GM12878 (cell line): ENCODE measurements at regions not wholly inside any gene's neighbourhood (a gene's known extent, or its start where the extent isn't known, plus 50 kb on each side); places are given as distances from the start of the nearest gene placed in this dataset.

Experiments
- ATAC-seq: fragments of 200-7000 bp; cut with Tn5 transposase; 3 replicates; pipeline ENCODE4 v1.9.1; 2020; ENCODE audit warnings: mild to moderate bottlenecking, moderate library complexity
- BruUV-seq: library from RNA; stranded (reverse); fragments of 400-500 nt; replicated peaks from 2 replicates; lab custom pipeline; 2021; lab: Mats Ljungman, UMichigan
- CTCF ChIA-PET: fragments of 300-600 bp; sonication (Branson Sonifier 250); formaldehyde crosslinking; extraction: SDS; loops from one replicate; lab custom pipeline; 2021; ENCODE audit warnings: inconsistent platforms; lab: Yijun Ruan, JAX
- POLR2A ChIA-PET: fragments of 350-600 bp; formaldehyde crosslinking; extraction: SDS; loops from one replicate; lab custom pipeline; 2021; ENCODE audit warnings: inconsistent platforms; lab: Charles Lee
- RAD21 ChIA-PET: fragments of 300-600 bp; sonication (Branson Sonifier 250); formaldehyde crosslinking; loops from one replicate; lab custom pipeline; 2023; ENCODE audit warnings: antibody characterized with exemption; ENCODE audit not compliant: unreplicated experiment; lab: Charles Lee
- SMC1A ChIA-PET: fragments of 300-600 bp; sonication (Branson Sonifier 250); formaldehyde crosslinking; loops from one replicate; lab custom pipeline; 2023; ENCODE audit not compliant: unreplicated experiment, uncharacterized antibody; lab: Charles Lee
- DNase-seq: peaks from one replicate; pipeline ENCODE4 v3.0.0-alpha.2; 2011; ENCODE audit warnings: low read depth, low spot score
- FAIRE-seq: peaks from 3 replicates; lab custom pipeline; 2011; peaks lifted over from hg19 to GRCh38; lab: Jason Lieb, UNC
- H2AFZ ChIP-seq: 2 replicates; pipeline ENCODE4 v1.6.0; 2011; ENCODE audit warnings: low read depth, low read length, control low read depth; ENCODE audit not compliant: control insufficient read depth
- H3K27ac ChIP-seq: 2 replicates; pipeline ENCODE4 v1.5.1; 2011; ENCODE audit warnings: control low read depth; ENCODE audit not compliant: control insufficient read depth, insufficient read depth
- H3K27me3 ChIP-seq, 2 experiments: replicated peaks in 1 of 2; 2 replicates each; pipeline versions ENCODE4 v1.6.0 to v1.6.1; 2011; ENCODE audit warnings: low read length in 1 of 2; ENCODE audit not compliant: control insufficient read depth in 2 of 2, insufficient read depth in 2 of 2
- H3K36me3 ChIP-seq, 2 experiments: 2 replicates each; pipeline ENCODE4 v1.5.1; 2011; ENCODE audit warnings: low read length in 1 of 2; ENCODE audit not compliant: control insufficient read depth in 2 of 2, insufficient read depth in 2 of 2
- H3K4me1 ChIP-seq: 2 replicates; pipeline ENCODE4 v1.6.1; 2011; ENCODE audit warnings: mild to moderate bottlenecking, low read length, moderate library complexity, mixed read lengths; ENCODE audit not compliant: control insufficient read depth, insufficient read depth
- H3K4me2 ChIP-seq: 2 replicates; pipeline ENCODE4 v1.6.0; 2011; ENCODE audit warnings: control low read depth; ENCODE audit not compliant: control insufficient read depth, insufficient read depth
- H3K4me3 ChIP-seq: fragments of 200-600 bp; sonication (generic); 2 replicates; pipeline ENCODE4 v1.5.1; 2016
- H3K79me2 ChIP-seq: 2 replicates; pipeline ENCODE4 v1.6.0; 2011; ENCODE audit warnings: low read length; ENCODE audit not compliant: control insufficient read depth, insufficient read depth
- H3K9ac ChIP-seq: 2 replicates; pipeline ENCODE4 v1.8.0; 2011; ENCODE audit warnings: low read length, control low read depth, mixed read lengths; ENCODE audit not compliant: control insufficient read depth, insufficient read depth
- H3K9me3 ChIP-seq: replicated peaks from 3 replicates; pipeline ENCODE4 v1.5.1; 2011; ENCODE audit warnings: mild to moderate bottlenecking, low read length; ENCODE audit not compliant: control insufficient read depth, insufficient read depth
- H4K20me1 ChIP-seq: 2 replicates; pipeline ENCODE4 v1.6.0; 2011; ENCODE audit not compliant: control insufficient read depth, insufficient read depth
- BACH1 ChIP-seq: fragments of 450-650 bp; IDR thresholded peaks from 2 replicates; pipeline ENCODE4 v1.6.1; 2017; ENCODE audit warnings: mild to moderate bottlenecking, borderline replicate concordance
- CHD4 ChIP-seq: fragments of 200-600 bp; sonication (generic); IDR thresholded peaks from 2 replicates; pipeline ENCODE4 v1.6.1; 2016; ENCODE audit warnings: mild to moderate bottlenecking
- ELK1 ChIP-seq: IDR thresholded peaks from 2 replicates; pipeline ENCODE4 v1.6.1; 2012; ENCODE audit warnings: low read depth, low read length, improper control_type of control experiment
- IKZF1 ChIP-seq: fragments of 450-650 bp; conservative IDR thresholded peaks from 2 replicates; pipeline ENCODE4 v1.6.1; 2017; ENCODE audit warnings: antibody characterized with exemption, mild to moderate bottlenecking
- KLF5 ChIP-seq: fragments of 450-650 bp; IDR thresholded peaks from 2 replicates; pipeline ENCODE4 v1.6.1; 2014; ENCODE audit warnings: mild to moderate bottlenecking; ENCODE audit not compliant: partially characterized antibody
- NR2C2 ChIP-seq: IDR thresholded peaks from 2 replicates; pipeline ENCODE4 v1.6.1; 2011; ENCODE audit warnings: borderline replicate concordance, low read depth; ENCODE audit not compliant: control insufficient read depth, insufficient read length
- PKNOX1 ChIP-seq: fragments of 450-650 bp; IDR thresholded peaks from 2 replicates; pipeline ENCODE4 v1.6.1; 2016; ENCODE audit warnings: mild to moderate bottlenecking
- PML ChIP-seq: IDR thresholded peaks from 2 replicates; pipeline ENCODE4 v1.6.1; 2012; ENCODE audit warnings: low read length, inconsistent platforms
- POLR2AphosphoS5 ChIP-seq: IDR thresholded peaks from 2 replicates; pipeline ENCODE4 v1.6.1; 2011; ENCODE audit warnings: mild to moderate bottlenecking, low read length, inconsistent platforms
- RBBP5 ChIP-seq: fragments of 200-600 bp; sonication (generic); conservative IDR thresholded peaks from 2 replicates; pipeline ENCODE4 v1.6.1; 2016
- TCF12 ChIP-seq: IDR thresholded peaks from 2 replicates; pipeline ENCODE4 v1.6.1; 2011; ENCODE audit warnings: low read depth, mild to moderate bottlenecking, low read length
- ZNF217 ChIP-seq: fragments of 450-650 bp; IDR thresholded peaks from 2 replicates; pipeline ENCODE4 v1.6.1; 2017; ENCODE audit warnings: antibody characterized with exemption, mild to moderate bottlenecking
- ZNF274 ChIP-seq: IDR thresholded peaks from one replicate; pipeline ENCODE4 v1.8.0; 2011; ENCODE audit not compliant: insufficient read length, insufficient read depth
- in situ Hi-C: fragments of 300-500 bp; cut with MboI; formaldehyde crosslinking; loops from 9 replicates; pipeline ENCODE4 v1.14.3; 2018; ENCODE audit warnings: mixed read lengths
- intact Hi-C: fragments of 100-400 bp; cut with micrococcal nuclease; formaldehyde crosslinking; loops from one replicate; pipeline ENCODE4 v1.14.2; 2022; ENCODE audit not compliant: unreplicated experiment

- no peak for TF ChIP-seq RBBP5
Observed at GRCh38 chr5:27590503-27590902, 552.1 kb upstream of the CDH9 start (continued).

- ATAC-seq (no peak), DNase-seq (no peak), FAIRE-seq (no peak)
- H3K36me3 ChIP-seq = no peaks in the 10 kb centered on the region
- H3K4me2 ChIP-seq = no peak overlapping the region
- ChIA-PET SMC1A (interaction anchor here (0.9 to 1.4 kb wide), 2 partner anchors 13 to 58 kb away, joined by 3 read pairs; no protein-coding TSS in a partner anchor), CTCF (no interaction called here), POLR2A (no interaction called here), RAD21 (no interaction called here)
- intact Hi-C loops = no loop called here
- no peaks in the 10 kb centered on the region for H3K79me2 ChIP-seq
- no peak overlapping the region for H3K9ac ChIP-seq
- BruUV-seq = no TSS peak
- H3K27me3 ChIP-seq = no peaks in the 10 kb centered on the region
- H2AFZ ChIP-seq = no peak overlapping the region
- H3K9me3 ChIP-seq = no peaks in the 10 kb centered on the region
- TF ChIP-seq TCF12 (no peak), ZNF217 (no peak), ELK1 (no peak), KLF5 (no peak), BACH1 (no peak), POLR2AphosphoS5 (no peak), CHD4 (no peak), ZNF274 (no peak), NR2C2 (no peak), RBBP5 (no peak), PKNOX1 (no peak), IKZF1 (no peak), PML (no peak)
- in situ Hi-C loops = no loop called here
- H3K4me3 ChIP-seq = no peak overlapping the region
- H4K20me1 ChIP-seq = no peaks in the 10 kb centered on the region
- H3K27ac ChIP-seq = no peak overlapping the region
- no peaks in the 10 kb centered on the region for H3K4me1 ChIP-seq
Observed at GRCh38 chr5:27578279-27578678, 539.9 kb upstream of the CDH9 start.
